Vagina (tissue), 2 donors: ENCODE measurements at regions not wholly inside any gene's neighbourhood (a gene's known extent, or its start where the extent isn't known, plus 50 kb on each side); places are given as distances from the start of the nearest gene placed in this dataset.
"Not testable (repeated sequence)": the region's sequence is repeated elsewhere in the genome, so short reads cannot be mapped to it uniquely, and the experiment has no call there.

Source experiments
- DNase-seq, 2 donors: peaks; one replicate each; pipeline ENCODE4 v3.0.0-alpha.2; 2017; ENCODE audit errors: extremely low spot score in 2 of 2
- H3K27ac ChIP-seq: fragments of 200-600 bp; sonication (generic); one replicate; pipeline ENCODE4 v1.5.1; 2019
- H3K27me3 ChIP-seq: fragments of 200-600 bp; sonication (generic); one replicate; pipeline ENCODE4 v1.5.1; 2019
- H3K36me3 ChIP-seq, 2 donors: fragments of 200-600 bp; sonication (generic); one replicate each; pipeline ENCODE4 v1.5.1; 2017 to 2019
- H3K4me1 ChIP-seq: fragments of 200-600 bp; sonication (generic); one replicate; pipeline ENCODE4 v1.5.1; 2019
- H3K4me3 ChIP-seq, 2 donors: fragments of 200-600 bp; sonication (generic); 1 replicate in 1 of 2; 2 replicates in 1 of 2; pipeline ENCODE4 v1.5.1; 2016 to 2019
- H3K9me3 ChIP-seq: fragments of 200-600 bp; sonication (generic); one replicate; pipeline ENCODE4 v1.5.1; 2019
- POLR2A ChIP-seq, 2 donors: fragments of 450-650 bp; IDR thresholded peaks; one replicate each; pipeline ENCODE4 v1.6.1; 2017; ENCODE audit warnings: antibody characterized with exemption in 2 of 2, mild to moderate bottlenecking in 2 of 2, moderate library complexity in 2 of 2
- POLR2AphosphoS5 ChIP-seq, 2 donors: sonication (generic); formaldehyde crosslinking; IDR thresholded peaks; one replicate each; pipeline ENCODE4 v1.9.0; 2017; ENCODE audit warnings: antibody characterized with exemption in 2 of 2, mild to moderate bottlenecking in 2 of 2, low read depth in 1 of 2; ENCODE audit not compliant: insufficient read depth in 1 of 2
- intact Hi-C: fragments of 100-400 bp; cut with DNase I; formaldehyde crosslinking; loops from one replicate; pipeline ENCODE4 v1.15.1; 2023
- TF ChIP-seq, protein P1 (sequence below), 3 experiments: fragments of 450-650 bp in 2 of 3; fragments of 200-600 bp in 1 of 3; sonication (generic) in 1 of 3; IDR thresholded peaks; one replicate each; pipeline ENCODE4 v1.5.1; 2017 to 2019; ENCODE audit warnings: antibody characterized with exemption in 3 of 3, mild to moderate bottlenecking in 2 of 3, moderate library complexity in 2 of 3

DNA sequence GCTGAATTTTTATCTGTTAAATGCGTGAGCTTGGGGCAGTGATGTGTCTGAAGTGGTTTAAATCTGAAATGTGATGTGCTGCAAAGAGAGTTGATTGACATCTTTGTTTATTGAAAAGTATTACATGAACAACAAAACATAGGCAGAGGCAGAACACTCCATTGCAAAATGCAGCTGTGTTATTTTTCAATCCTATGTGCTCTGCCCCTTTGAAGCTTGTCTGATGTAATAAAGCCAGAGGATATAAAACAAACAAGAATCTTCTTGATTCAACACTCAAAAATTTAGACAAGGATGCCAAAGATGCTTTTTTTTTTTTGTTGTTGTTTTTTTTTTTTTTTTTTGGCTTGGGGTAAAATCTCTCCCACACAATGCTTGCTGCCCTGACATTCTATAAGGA, 482.4 kb upstream of the MMS22L start:
- Histone ChIP-seq H3K9me3 (no peaks in the 10 kb centered on the region), H3K27me3 (no peaks in the 10 kb centered on the region), H3K4me1 (no peaks in the 10 kb centered on the region), H3K4me3 (no peak overlapping the region), H3K36me3 (no peaks in the 10 kb centered on the region), H3K27ac (no peak overlapping the region)
- TF ChIP-seq POLR2AphosphoS5 (IDR thresholded peaks at IDR 0.05; ENCODE audit: insufficient read depth in 1 of 2, low read depth in 1 of 2) (no peak), POLR2A (IDR thresholded peaks at IDR 0.05) (no peak)
- TF ChIP-seq, protein P1, sequence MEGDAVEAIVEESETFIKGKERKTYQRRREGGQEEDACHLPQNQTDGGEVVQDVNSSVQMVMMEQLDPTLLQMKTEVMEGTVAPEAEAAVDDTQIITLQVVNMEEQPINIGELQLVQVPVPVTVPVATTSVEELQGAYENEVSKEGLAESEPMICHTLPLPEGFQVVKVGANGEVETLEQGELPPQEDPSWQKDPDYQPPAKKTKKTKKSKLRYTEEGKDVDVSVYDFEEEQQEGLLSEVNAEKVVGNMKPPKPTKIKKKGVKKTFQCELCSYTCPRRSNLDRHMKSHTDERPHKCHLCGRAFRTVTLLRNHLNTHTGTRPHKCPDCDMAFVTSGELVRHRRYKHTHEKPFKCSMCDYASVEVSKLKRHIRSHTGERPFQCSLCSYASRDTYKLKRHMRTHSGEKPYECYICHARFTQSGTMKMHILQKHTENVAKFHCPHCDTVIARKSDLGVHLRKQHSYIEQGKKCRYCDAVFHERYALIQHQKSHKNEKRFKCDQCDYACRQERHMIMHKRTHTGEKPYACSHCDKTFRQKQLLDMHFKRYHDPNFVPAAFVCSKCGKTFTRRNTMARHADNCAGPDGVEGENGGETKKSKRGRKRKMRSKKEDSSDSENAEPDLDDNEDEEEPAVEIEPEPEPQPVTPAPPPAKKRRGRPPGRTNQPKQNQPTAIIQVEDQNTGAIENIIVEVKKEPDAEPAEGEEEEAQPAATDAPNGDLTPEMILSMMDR (IDR thresholded peaks at IDR 0.05), result no peak
- intact Hi-C loops, result no loop called here
- no peak for DNase-seq

DNA sequence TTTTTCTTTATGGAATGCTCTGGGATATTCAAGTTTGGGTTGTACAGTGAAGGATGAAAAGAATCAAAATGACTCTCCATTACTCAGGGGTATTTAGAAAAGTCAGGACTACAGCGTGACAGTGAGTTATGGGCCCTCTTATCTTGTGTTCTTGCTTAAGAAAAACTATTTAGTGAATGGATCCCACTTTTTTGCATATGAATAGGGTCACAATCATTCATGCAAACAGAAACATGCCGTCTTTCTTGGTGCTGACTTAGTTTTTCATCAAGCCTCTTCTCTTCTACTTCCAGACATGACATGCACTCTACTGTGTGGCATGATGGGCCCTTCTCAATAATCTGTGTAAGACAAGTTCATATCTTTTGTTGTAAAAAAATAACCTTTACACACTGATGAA, 488.4 kb upstream of the MMS22L start:
- TF ChIP-seq POLR2A (IDR thresholded peaks at IDR 0.05), result no peak
- no peak for TF ChIP-seq POLR2AphosphoS5 (IDR thresholded peaks at IDR 0.05; ENCODE audit: insufficient read depth in 1 of 2, low read depth in 1 of 2)
- TF ChIP-seq, protein P1 (IDR thresholded peaks at IDR 0.05), result no peak
- Histone ChIP-seq H3K27ac (no peak overlapping the region), H3K4me1 (no peaks in the 10 kb centered on the region), H3K36me3 (no peaks in the 10 kb centered on the region), H3K4me3 (no peak overlapping the region), H3K9me3 (no peaks in the 10 kb centered on the region), H3K27me3 (no peaks in the 10 kb centered on the region)
- DNase-seq, result no peak
- intact Hi-C loops, result no loop called here

DNA sequence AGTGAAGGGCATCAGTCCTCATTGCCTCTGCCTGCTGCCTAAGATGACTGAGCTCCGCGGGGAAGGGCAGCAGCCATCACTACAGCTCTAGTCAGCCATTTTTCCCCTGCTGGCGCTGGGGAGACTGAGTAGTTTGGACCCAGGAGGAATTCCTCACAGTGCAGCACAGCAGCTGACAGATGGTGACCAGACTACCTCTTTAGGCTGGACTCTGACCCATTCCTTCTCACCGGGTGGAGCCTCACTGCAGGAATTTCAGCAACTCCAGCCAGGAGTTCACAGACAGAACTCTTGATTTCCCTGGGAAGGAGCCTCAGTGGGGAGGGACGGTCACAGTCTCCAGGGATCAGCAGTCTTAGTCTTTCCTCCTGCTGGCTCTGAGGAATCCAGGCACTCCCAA, 492.0 kb upstream of the MMS22L start:
- Histone ChIP-seq H3K27ac (no peak overlapping the region), H3K36me3 (no peaks in the 10 kb centered on the region), H3K4me1 (no peaks in the 10 kb centered on the region), H3K27me3 (no peaks in the 10 kb centered on the region), H3K9me3 (no peaks in the 10 kb centered on the region), H3K4me3 (no peak overlapping the region)
- TF ChIP-seq POLR2A (IDR thresholded peaks at IDR 0.05) (no peak), POLR2AphosphoS5 (IDR thresholded peaks at IDR 0.05; ENCODE audit: insufficient read depth in 1 of 2, low read depth in 1 of 2) (no peak)
- TF ChIP-seq, protein P1 (IDR thresholded peaks at IDR 0.05), result no peak
- intact Hi-C loops, result no loop called here
- DNase-seq, result no peak

DNA sequence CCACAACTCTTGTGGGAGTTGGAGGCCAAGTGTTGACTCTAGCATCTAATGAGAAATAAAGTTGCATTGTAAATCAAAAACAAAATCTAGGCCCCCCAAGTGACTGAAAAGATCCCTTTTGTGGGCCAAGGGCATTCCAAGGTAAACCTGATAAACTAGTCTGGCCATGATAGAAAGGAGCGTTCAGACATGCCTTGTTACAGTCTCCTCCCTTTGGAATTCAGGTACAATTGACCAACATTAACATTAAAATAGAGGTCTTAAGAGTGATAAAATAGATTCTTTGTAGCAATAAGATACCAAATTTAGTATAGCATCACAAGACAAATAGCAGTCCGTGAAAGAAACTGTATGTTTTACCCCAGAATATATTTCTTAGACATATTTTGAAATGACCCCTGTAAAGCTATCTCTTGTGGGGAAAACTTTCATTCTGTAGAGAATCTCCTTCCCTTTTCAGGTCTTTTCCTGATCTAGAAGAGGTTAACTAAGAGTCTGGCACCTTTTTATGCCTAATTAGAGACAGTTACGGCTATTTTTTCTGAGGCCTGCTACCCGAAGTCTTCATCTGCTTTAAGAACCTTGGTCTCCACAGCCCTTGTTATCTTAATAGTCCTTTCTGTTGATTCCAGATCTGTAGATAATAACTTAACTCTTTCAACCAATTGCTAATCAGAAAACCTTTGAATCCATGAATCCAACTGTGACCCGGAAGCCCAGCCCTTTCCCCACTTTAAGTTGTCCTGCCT, 495.4 kb upstream of the MMS22L start:
- no peak for DNase-seq
- no peak overlapping the region for H3K27ac ChIP-seq
- no peak overlapping the region for H3K4me3 ChIP-seq
- intact Hi-C loops, result no loop called here
- H3K27me3 ChIP-seq, result no peaks in the 10 kb centered on the region
- H3K36me3 ChIP-seq, result no peaks in the 10 kb centered on the region
- TF ChIP-seq, protein P1 (IDR thresholded peaks at IDR 0.05), result no peak
- H3K9me3 ChIP-seq, result no peaks in the 10 kb centered on the region
- no peaks in the 10 kb centered on the region for H3K4me1 ChIP-seq

DNA sequence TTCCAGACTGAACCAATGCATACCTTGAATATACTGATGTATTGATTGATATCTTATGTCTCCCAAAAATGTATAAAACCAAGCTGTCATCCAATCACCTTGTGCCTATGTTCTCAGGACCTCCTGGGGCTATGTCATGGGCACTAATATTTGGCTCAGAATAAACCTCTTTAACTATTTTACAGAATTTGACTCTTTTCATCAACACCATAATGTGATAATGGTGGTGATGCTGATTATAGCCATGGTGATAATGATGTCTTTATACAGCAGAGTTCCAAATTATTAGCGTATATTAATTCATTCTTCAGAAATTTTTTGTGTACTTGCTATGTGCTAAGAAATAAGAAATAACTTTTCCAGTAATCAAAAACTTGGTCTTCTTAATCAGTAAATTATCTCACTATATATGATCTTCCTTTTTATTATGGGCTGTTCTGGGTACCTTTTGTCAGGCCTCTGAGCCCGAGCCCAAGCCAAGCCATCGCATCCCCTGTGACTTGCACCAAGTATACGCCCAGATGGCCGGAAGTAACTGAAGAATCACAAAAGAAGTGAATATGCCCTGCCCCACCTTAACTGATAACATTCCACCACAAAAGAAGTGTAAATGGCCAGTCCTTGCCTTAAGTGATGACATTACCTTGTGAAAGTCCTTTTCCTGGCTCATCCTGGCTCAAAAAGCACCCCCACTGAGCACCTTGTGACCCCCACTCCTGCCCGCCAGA, 496.2 kb upstream of the MMS22L start:
- H3K4me3 ChIP-seq, H3K27me3 ChIP-seq, intact Hi-C loops, H3K27ac ChIP-seq, H3K36me3 ChIP-seq, H3K4me1 ChIP-seq, DNase-seq, H3K9me3 ChIP-seq: not testable (repeated sequence)
